IMR-90 (cell line): ENCODE measurements at regions not wholly inside any gene's neighbourhood (a gene's known extent, or its start where the extent isn't known, plus 50 kb on each side); places are given as distances from the start of the nearest gene placed in this dataset.

Source experiments
- BHLHE40 ChIP-seq: fragments of 150-350 bp; IDR thresholded peaks from 2 replicates; pipeline ENCODE4 v1.6.1; 2016; ENCODE audit warnings: mild to moderate bottlenecking, low read depth, low read length
- MAFK ChIP-seq: IDR thresholded peaks from 2 replicates; pipeline ENCODE4 v1.6.1; 2012; ENCODE audit warnings: low read depth, low read length, improper control_type of control experiment
- MXI1 ChIP-seq: IDR thresholded peaks from 2 replicates; pipeline ENCODE4 v1.6.1; 2012; ENCODE audit warnings: low read depth, mild to moderate bottlenecking, low read length, moderate library complexity, borderline replicate concordance
- POLR2A ChIP-seq: IDR thresholded peaks from 2 replicates; pipeline ENCODE4 v1.6.1; 2012; ENCODE audit warnings: mild to moderate bottlenecking, low read depth, low read length
- RAD21 ChIP-seq: IDR thresholded peaks from 2 replicates; pipeline ENCODE4 v1.6.1; 2012; ENCODE audit warnings: low read length, improper control_type of control experiment
- RFX5 ChIP-seq: IDR thresholded peaks from 2 replicates; pipeline ENCODE4 v1.8.0; 2012; ENCODE audit warnings: low read depth, mild to moderate bottlenecking, low read length, moderate library complexity
- SMC3 ChIP-seq: fragments of 150-350 bp; IDR thresholded peaks from 2 replicates; pipeline ENCODE4 v1.6.1; 2016; ENCODE audit warnings: low read depth, mild to moderate bottlenecking, antibody characterized with exemption, low read length, moderate library complexity
- USF2 ChIP-seq: fragments of 150-350 bp; IDR thresholded peaks from 2 replicates; pipeline ENCODE4 v1.6.1; 2017; ENCODE audit warnings: mild to moderate bottlenecking, antibody characterized with exemption, low read length, low read depth
- TF ChIP-seq, protein P1 (sequence below): conservative IDR thresholded peaks from 2 replicates; pipeline ENCODE4 v1.5.1; 2012; ENCODE audit warnings: mild to moderate bottlenecking, low read depth, low read length, improper control_type of control experiment

GRCh38 chr4:127403471-127404084 is 229.2 kb upstream of the INTU start:
- TF ChIP-seq, protein P1, sequence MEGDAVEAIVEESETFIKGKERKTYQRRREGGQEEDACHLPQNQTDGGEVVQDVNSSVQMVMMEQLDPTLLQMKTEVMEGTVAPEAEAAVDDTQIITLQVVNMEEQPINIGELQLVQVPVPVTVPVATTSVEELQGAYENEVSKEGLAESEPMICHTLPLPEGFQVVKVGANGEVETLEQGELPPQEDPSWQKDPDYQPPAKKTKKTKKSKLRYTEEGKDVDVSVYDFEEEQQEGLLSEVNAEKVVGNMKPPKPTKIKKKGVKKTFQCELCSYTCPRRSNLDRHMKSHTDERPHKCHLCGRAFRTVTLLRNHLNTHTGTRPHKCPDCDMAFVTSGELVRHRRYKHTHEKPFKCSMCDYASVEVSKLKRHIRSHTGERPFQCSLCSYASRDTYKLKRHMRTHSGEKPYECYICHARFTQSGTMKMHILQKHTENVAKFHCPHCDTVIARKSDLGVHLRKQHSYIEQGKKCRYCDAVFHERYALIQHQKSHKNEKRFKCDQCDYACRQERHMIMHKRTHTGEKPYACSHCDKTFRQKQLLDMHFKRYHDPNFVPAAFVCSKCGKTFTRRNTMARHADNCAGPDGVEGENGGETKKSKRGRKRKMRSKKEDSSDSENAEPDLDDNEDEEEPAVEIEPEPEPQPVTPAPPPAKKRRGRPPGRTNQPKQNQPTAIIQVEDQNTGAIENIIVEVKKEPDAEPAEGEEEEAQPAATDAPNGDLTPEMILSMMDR = no peak
- TF ChIP-seq POLR2A (no peak), RFX5 (no peak), RAD21 (no peak), MAFK (no peak), USF2 (no peak), MXI1 (no peak), SMC3 (no peak), BHLHE40 (no peak)
